Peyer's patch (tissue), 4 donors: ENCODE measurements at regions not wholly inside any gene's neighbourhood (a gene's known extent, or its start where the extent isn't known, plus 50 kb on each side); places are given as distances from the start of the nearest gene placed in this dataset.

ENCODE experiments used
- POLR2A ChIP-seq, 2 donors: fragments of 450-650 bp; IDR thresholded peaks; one replicate each; pipeline ENCODE4 v1.5.1; 2017; ENCODE audit warnings: antibody characterized with exemption in 2 of 2, mild to moderate bottlenecking in 2 of 2, moderate library complexity in 2 of 2
- TF ChIP-seq, protein P1 (sequence below), 6 experiments: fragments of 450-650 bp in 4 of 6; fragments of 200-600 bp in 2 of 6; sonication (generic) in 1 of 6; IDR thresholded peaks; one replicate each; pipeline ENCODE4 v1.5.1; 2017 to 2019; ENCODE audit warnings: antibody characterized with exemption in 6 of 6, mild to moderate bottlenecking in 3 of 6, moderate library complexity in 1 of 6

DNA sequence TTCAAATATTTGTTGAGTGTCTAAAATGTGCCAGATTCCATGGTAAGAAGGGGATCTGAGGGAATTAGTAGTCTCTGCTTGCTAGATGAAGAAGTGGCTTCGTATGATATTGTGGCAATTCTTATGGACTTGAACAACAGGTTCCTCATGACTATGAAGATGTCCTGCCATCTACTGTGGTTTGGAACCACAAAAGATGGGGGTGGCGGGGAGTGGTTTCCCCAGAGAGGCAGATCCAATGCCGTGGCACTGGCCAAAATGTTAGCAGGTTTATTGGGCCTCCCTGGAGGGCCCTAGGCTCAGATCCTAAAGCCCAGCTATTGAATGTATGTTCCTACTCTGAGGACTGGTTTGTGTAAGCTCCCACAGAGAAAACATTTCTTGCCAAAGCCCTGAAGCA, 120.8 kb downstream of the RGS2 start:
- TF ChIP-seq, protein P1, sequence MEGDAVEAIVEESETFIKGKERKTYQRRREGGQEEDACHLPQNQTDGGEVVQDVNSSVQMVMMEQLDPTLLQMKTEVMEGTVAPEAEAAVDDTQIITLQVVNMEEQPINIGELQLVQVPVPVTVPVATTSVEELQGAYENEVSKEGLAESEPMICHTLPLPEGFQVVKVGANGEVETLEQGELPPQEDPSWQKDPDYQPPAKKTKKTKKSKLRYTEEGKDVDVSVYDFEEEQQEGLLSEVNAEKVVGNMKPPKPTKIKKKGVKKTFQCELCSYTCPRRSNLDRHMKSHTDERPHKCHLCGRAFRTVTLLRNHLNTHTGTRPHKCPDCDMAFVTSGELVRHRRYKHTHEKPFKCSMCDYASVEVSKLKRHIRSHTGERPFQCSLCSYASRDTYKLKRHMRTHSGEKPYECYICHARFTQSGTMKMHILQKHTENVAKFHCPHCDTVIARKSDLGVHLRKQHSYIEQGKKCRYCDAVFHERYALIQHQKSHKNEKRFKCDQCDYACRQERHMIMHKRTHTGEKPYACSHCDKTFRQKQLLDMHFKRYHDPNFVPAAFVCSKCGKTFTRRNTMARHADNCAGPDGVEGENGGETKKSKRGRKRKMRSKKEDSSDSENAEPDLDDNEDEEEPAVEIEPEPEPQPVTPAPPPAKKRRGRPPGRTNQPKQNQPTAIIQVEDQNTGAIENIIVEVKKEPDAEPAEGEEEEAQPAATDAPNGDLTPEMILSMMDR (IDR thresholded peaks at IDR 0.05), result no peak
- TF ChIP-seq POLR2A (IDR thresholded peaks at IDR 0.05), result no peak
